ENCODE measurements at regions not wholly inside any gene's neighbourhood (a gene's known extent, or its start where the extent isn't known, plus 50 kb on each side); places are given as distances from the start of the nearest gene placed in this dataset.

DNA sequence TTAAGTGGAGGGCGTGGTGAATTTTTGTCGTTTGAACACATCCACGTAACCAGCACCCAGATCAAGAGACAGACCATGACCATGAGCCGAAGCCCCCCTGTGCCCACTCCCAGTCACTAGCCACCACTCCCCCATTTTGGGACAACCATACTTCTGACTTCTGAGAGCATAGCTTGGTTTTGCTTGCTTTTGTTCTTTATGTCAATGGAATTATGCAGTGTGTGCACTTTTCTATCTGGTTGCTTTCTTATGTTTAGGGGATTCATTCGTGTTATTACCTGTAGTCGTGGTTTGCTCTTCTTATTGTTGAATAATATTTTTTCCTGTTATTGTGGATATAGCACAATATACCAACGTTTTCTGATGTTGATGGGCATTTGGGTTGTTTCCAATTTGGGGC, 141.7 kb downstream of the GLI2 start:
- H3K4me1 ChIP-seq = peaks cover 29% of the 10 kb centered on the region
- TF ChIP-seq, protein P1, sequence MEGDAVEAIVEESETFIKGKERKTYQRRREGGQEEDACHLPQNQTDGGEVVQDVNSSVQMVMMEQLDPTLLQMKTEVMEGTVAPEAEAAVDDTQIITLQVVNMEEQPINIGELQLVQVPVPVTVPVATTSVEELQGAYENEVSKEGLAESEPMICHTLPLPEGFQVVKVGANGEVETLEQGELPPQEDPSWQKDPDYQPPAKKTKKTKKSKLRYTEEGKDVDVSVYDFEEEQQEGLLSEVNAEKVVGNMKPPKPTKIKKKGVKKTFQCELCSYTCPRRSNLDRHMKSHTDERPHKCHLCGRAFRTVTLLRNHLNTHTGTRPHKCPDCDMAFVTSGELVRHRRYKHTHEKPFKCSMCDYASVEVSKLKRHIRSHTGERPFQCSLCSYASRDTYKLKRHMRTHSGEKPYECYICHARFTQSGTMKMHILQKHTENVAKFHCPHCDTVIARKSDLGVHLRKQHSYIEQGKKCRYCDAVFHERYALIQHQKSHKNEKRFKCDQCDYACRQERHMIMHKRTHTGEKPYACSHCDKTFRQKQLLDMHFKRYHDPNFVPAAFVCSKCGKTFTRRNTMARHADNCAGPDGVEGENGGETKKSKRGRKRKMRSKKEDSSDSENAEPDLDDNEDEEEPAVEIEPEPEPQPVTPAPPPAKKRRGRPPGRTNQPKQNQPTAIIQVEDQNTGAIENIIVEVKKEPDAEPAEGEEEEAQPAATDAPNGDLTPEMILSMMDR (IDR thresholded peaks at IDR 0.05) = no peak
- no peaks in the 10 kb centered on the region for H3K36me3 ChIP-seq (ENCODE audit: insufficient read depth in 1 of 2, low read depth in 1 of 2)
- intact Hi-C loops (cut with DNase I) = no loop called here
- no peak overlapping the region for H3K27ac ChIP-seq
- no peak for DNase-seq
- H3K27me3 ChIP-seq (ENCODE audit: insufficient read depth in 3 of 3, low read length in 2 of 3) = no peaks in the 10 kb centered on the region
- no peaks in the 10 kb centered on the region for H3K9me3 ChIP-seq
- WGBS, 3 donors = 87 to 90% (median 87%) methylated on average over 7 of the region's 7 CpGs
- no peak overlapping the region for H3K4me3 ChIP-seq
- no peak for ATAC-seq

DNA sequence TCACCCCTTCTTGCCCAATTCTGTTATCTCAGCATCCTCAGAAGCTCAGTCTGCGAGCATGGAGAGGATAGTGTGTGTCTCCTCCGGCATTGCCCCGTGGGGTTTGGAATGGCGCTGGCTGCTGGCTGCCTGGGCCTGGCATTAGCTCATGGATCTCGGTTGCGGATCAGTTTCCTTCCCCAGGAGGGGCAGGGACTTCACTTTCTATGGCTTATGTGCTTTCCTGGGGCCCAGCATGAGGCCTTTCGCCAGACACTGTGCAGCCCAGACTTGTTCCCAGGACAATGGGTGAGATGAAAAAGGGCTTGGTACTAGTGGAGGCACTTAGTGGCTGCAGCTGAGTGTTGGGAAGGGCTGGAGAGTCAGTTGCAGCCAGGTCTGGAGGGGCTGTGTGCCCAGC, 143.3 kb downstream of the GLI2 start:
- Histone ChIP-seq H3K36me3 (ENCODE audit: insufficient read depth in 1 of 2, low read depth in 1 of 2) (no peaks in the 10 kb centered on the region), H3K27ac (peak overlapping the region; percentile 31), H3K9me3 (no peaks in the 10 kb centered on the region), H3K4me1 (peaks cover 33% of the 10 kb centered on the region), H3K4me3 (no peak overlapping the region), H3K27me3 (ENCODE audit: insufficient read depth in 3 of 3, low read length in 2 of 3) (no peaks in the 10 kb centered on the region)
- 34 to 59% (median 35%) methylated on average over 7 of the region's 7 CpGs for WGBS, 3 donors
- TF ChIP-seq, protein P1 (IDR thresholded peaks at IDR 0.05) = no peak
- intact Hi-C loops (cut with DNase I) = loop anchor here in 1 of 2 donors (2.0 kb wide), 1 partner anchor 192 kb away; no protein-coding TSS in a partner anchor
- DNase-seq (peak in 1 of 2 donors; percentile 50), ATAC-seq (peak in 2 of 4 donors; percentile 4 to 7)

DNA sequence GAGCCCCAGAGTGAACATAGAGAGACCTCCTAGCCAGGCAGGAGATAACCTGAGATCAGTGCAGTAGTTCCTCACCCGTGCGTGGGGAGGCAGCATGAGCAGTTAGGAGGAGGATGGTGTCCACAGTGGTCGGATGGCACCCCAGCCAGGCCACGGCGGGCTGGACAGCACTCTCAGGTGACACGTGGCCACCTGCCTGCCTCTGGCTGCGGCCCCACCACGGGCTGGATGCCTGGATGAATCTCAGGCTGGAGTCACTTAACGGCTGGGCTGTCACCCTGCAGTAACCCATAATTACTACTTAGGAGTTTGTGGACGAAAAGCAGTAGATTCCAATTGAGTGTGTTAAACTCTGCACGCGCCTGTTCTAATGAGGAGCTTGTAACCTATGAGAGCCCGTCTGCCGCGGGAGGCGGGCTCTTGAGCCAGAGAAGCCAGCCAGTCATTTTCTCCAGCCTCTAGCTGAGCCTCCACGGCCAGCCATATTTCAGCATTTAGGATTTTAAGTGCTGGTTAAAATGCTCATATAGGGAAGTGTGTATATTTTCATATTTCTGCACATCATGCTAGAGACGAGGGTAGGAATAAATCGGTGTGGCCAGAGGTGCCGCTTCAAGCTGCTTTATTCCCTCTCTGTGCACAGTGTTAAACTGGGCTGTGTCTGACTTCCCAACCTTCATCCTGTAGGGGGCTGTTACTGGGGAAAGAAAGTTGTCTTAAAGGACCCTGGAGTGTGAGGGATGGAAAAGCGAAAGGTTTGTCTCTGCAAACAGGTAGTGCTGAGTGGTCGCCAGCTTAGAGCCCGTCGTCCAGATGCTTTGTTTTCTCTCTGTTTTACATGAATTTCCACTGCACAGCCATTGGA, 144.0 kb downstream of the GLI2 start:
- Histone ChIP-seq H3K4me3 (peak overlapping the region; percentile 24), H3K4me1 (peaks cover 32% of the 10 kb centered on the region), H3K9me3 (no peaks in the 10 kb centered on the region), H3K27ac (peak overlapping the region; percentile 31), H3K27me3 (ENCODE audit: insufficient read depth in 3 of 3, low read length in 2 of 3) (no peaks in the 10 kb centered on the region), H3K36me3 (ENCODE audit: insufficient read depth in 1 of 2, low read depth in 1 of 2) (no peaks in the 10 kb centered on the region)
- 27 to 47% (median 29%) methylated on average over 24 of the region's 24 CpGs for WGBS, 3 donors
- ATAC-seq (peak; percentile 73 to 89 (median 84)), DNase-seq (peak in 1 of 2 donors; percentile 78)
- intact Hi-C loops (cut with DNase I) = loop anchor here (2.0 to 5.0 kb wide), 2 partner anchors 58 to 191 kb away; no protein-coding TSS in a partner anchor
- TF ChIP-seq, protein P1 (IDR thresholded peaks at IDR 0.05) = peak; percentile 39

DNA sequence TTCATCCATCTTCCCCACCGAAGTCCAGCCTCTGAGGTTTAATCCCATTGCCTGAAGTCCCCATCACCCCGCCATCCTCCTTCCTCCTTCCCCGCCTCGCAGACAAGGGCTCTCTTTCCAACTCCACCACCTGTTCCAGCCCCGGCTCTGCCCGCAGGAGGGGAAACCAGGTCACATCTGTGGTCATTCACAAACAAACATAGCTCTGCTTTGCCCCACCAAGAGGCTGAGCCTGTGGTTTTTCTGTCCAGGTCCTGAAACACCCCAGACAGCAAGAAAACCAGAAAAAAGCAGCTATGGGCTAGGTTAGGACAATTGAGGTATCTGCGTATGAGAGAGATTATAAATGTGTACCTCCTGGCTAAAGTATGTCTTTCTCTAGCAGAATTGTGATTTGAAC, 144.7 kb downstream of the GLI2 start:
- TF ChIP-seq, protein P1 (IDR thresholded peaks at IDR 0.05) = no peak
- DNase-seq = peak in 1 of 2 donors; percentile 45
- no peaks in the 10 kb centered on the region for H3K27me3 ChIP-seq (ENCODE audit: insufficient read depth in 3 of 3, low read length in 2 of 3)
- H3K27ac ChIP-seq = no peak overlapping the region
- H3K4me3 ChIP-seq = peak overlapping the region; percentile 24
- H3K4me1 ChIP-seq = peaks cover 32% of the 10 kb centered on the region
- intact Hi-C loops (cut with DNase I) = loop anchor here (5.0 kb wide), 1 partner anchor 57 kb away; no protein-coding TSS in a partner anchor
- no peaks in the 10 kb centered on the region for H3K36me3 ChIP-seq (ENCODE audit: insufficient read depth in 1 of 2, low read depth in 1 of 2)
- peak in 3 of 4 donors; percentile 41 to 77 (median 54) for ATAC-seq
- H3K9me3 ChIP-seq = no peaks in the 10 kb centered on the region
- 17 to 41% (median 20%) methylated on average over 7 of the region's 7 CpGs for WGBS, 3 donors

Data from psoas muscle (tissue), 7 donors.